ENCODE measurements at regions not wholly inside any gene's neighbourhood (a gene's known extent, or its start where the extent isn't known, plus 50 kb on each side); places are given as distances from the start of the nearest gene placed in this dataset.

GRCh38 chr9:96038271-96038670 lies 162.8 kb downstream of the ERCC6L2 start:
- no peak for DNase-seq (ENCODE audit: low read depth in 2 of 2)

DNA sequence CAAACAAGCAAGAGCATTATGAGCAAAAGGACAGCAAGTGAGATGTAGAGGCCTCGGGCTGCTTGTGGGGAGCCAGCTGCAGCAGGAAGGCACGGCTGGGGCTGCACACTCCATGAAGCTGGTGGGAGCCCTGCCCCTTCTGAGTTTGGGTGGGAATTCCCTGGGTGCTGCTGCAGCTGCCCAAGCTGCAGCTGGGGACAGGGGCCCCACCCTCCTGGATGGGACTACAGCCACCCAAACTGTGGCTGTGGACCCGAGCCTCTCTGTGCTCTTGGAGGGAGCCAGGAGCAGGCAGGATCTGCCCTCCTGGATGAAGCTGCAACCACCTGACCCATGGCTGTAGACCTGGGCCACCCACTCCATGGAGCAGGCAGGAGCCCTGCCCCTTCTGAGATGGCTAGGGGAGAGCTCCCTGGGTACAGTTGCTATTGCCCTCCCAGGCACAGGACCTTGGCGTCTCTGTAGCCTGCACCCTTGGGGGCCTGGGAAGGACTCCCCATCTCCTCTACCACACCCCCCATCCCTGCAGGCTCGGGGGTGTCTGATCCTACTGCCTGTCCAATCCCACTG lies 159.1 kb downstream of the ERCC6L2 start:
- DNase-seq (ENCODE audit: low read depth in 2 of 2), result no peak

GRCh38 chr9:96033896-96034295 lies 158.4 kb downstream of the ERCC6L2 start:
- DNase-seq (ENCODE audit: low read depth in 2 of 2), result no peak

DNA sequence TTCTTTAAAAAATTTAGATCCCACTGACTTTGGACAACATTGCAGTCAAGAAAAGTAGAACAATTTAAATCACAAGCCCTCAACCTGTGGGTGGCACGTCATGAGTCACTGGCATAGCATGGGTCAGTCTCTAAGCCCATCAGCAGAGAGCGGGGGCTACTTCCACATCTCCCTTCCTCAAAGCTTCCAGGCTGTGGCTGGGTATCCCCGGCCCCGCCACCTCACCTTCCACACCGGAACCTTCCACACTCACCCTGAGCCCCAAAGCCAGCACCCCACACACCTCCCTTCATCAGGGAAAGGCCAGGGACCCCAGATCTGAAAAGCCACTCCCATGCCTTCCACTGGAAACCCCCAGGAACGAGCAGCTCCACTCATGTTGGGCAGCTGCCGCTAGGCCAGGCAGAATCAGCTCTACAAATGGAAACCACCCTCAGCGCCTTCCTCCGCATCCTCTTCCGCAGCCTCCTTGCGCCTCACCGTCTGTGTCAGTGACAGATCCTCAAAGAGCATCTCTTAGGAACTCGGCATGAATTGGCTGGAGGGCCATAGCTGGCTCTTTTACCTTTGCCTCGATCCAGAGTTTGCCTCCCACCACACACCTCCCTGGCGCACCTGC lies 156.5 kb downstream of the ERCC6L2 start:
- DNase-seq (ENCODE audit: low read depth in 2 of 2), result no peak

DNA sequence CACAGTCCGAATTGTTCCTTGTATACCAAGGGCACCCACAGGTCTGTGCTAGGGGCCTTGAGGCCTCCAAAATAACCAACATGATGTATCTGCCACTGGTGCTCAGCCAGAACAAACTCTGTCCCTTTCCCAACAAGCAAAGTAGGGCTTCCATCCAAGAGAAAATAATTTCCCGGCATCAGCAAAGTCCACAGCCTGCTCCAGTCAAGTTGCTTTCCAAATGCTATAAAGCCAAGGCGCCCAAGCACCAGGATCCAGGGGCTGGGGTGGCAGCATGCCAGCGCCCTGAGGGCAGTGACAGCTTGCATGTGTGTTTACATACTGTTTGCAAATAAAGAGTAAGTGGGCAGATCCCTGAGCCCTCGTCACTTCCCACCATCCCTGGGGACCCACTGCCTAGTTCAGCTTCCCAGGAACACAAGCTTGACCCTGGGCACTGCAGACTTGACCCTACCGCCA lies 155.9 kb downstream of the ERCC6L2 start:
- DNase-seq (ENCODE audit: low read depth in 2 of 2), result no peak

DNA sequence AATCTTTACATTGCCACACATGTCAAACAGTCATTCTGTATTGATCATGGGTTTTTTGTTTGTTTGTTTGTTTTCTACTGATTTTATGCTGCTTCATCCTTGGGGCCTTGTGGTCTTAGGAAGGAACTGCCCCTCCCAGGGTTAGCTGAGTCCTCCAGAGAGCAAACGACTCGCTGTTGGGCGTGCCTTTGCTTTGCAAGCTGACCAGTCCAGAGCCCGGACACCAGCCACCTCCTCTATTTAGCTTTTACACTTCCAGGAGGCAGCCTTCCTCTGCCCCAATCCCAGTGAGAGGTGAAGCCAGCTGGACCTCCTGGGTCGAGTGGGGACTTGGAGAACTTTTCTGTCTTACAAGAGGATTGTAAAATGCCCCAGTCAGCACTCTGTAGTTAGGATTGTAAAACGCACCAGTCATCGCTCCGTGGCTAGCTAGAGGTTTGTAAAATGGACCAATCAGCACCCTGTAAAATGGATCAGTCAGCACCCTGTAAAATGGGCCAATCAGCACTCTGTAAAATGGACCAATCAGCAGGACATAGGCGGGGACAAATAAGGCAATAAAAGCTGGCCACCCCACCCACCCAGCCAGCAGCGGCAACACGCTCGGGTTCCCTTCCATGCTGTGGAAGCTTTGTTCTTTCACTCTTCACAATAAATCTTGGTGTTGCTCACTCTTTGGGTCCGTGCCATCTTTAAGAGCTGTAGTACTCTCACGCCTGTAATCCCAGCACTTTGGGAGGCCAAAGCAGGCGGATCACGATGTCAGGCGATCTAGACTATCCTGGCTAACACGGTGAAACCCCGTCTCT lies 154.4 kb downstream of the ERCC6L2 start:
- no peak for DNase-seq (ENCODE audit: low read depth in 2 of 2)

DNA sequence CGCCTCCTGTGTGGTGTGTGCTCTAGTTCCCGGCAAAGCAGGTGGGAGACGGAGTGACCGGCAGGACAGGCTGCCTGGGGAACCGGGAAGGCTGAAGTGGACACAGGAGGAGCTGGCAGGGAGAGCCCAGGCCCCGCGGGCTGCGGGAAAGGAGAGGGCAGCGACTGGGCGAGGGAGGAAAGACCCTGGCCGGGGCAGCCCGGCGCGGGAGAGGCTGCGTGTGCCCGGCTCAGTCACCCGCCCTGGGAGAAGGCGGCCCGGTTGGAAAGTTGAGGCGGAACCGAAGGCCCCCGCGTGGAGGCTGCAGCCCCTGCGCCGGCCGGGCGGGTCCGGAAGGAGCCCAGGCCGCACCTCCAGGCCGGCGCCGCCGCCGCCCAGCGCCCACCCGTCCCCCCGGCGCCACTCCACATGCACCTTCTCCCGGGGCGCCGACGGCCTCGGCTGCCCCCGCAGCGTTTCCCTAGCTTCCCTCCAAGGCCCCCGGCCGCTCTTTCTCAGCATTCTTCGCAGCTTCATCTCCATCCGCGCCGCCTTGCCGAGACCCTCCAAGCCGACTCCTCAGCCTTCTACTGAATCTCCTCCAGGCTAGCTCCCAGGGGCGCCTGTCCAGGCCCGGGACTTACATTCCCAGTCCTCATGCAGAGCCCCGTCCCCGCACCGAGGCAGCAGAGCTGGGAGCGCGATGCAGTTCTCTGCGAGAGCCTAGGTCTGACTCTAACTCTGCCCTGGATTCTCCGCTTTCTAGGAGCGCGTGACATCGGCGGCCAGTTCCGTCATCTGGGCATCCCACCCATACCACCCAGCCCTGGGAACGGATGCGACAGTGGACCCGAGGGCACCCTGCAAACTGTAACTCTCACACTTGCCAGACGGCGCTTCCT lies 152.0 kb downstream of the ERCC6L2 start:
- no peak for DNase-seq (ENCODE audit: low read depth in 2 of 2)

DNA sequence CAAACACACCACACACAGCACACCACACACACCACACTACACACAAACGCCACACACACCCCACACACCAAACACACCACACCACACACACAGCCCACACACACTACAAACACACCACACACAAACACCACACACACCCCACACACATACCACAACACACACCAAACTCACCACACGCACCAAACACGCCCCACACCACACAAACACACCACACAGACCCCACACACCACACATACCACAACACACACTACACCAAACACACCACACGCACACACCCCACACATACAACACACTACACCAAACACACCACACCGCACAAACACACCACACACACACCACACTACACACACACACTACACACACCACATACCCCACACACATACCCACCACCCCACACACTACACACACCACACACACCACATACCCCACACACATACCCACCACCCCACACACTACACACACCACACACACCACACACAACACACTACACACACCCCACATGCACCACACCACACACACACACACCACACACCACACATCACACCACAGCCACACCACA lies 151.2 kb downstream of the ERCC6L2 start:
- no peak for DNase-seq (ENCODE audit: low read depth in 2 of 2)

- DNase-seq (ENCODE audit: low read depth in 2 of 2), result no peak
Measured at GRCh38 chr9:96025995-96026602, 150.6 kb downstream of the ERCC6L2 start.

DNA sequence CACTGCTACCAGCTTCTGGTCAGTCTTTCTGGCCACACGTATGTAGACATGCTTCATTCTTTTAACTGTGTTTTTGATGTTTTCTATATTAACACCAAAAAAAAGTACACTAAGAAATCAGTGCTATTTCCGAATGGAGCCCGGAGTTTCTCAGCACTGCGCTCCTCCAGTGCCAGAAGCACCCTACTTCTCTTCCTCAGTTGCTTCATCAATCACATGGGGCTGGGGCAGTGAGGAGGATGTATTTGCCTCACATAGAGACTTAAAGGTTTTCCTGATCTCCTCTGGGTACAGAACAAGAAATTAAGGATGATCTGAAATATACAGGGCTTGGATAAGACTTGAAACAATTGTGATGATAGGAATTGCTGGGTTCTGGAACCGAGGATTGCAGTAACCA lies 148.0 kb downstream of the ERCC6L2 start:
- no peak for DNase-seq (ENCODE audit: low read depth in 2 of 2)

- DNase-seq (ENCODE audit: low read depth in 2 of 2), result peak in 1 of 2 donors; percentile 46
Measured at GRCh38 chr9:96022445-96023051, 147.1 kb downstream of the ERCC6L2 start.

- no peak for DNase-seq (ENCODE audit: low read depth in 2 of 2)
Measured at GRCh38 chr9:96021551-96022444, 146.3 kb downstream of the ERCC6L2 start.

DNA sequence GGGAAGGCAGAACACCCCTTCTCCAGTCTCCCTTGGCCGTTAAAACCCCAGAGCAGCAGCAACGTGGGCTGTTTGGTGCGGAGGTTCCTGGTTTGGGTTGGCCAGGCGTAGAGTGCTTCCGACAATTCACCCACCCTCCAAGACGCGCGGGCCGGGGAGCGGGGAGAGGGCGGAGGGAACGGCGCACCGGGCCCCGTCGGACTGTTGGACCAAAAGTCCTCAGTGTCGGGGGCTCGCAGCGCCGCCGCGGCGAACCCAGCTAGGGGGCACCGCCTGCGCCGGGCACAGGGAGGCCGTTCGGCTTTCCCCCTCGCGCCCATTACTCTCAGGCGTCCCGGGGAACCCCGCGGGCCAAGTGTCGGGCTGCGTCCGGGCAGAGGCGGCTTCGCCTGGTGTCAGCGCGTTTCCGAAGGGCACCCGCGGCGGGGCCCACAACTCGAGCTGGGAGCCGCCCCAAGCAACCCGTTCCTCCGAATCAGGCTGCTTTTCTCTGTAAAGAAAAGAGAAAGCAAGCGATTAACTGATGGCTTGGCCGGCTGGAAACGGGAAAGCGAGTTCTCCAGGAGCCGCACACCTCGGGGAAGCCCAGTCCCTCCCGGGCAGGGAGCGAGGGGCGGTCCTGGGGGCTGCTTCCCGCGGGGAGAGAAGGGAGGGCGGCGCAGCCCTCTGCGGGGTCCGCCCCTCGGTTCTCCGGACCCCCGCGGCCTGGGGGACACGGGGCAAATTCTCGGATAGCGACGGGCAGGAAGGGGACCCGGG lies 145.5 kb downstream of the ERCC6L2 start:
- DNase-seq (ENCODE audit: low read depth in 2 of 2), result no peak

- DNase-seq (ENCODE audit: low read depth in 2 of 2), result no peak
Measured at GRCh38 chr9:96020300-96020791, 144.9 kb downstream of the ERCC6L2 start.

All from activated CD8-positive, alpha-beta memory T cell treated with anti-CD3 and anti-CD28 coated beads for 4 hours (primary cell).